Lung (tissue), 11 donors: ENCODE measurements at regions not wholly inside any gene's neighbourhood (a gene's known extent, or its start where the extent isn't known, plus 50 kb on each side); places are given as distances from the start of the nearest gene placed in this dataset.

Source experiments
- ATAC-seq: fragments of 200-7000 bp; cut with Tn5 transposase; one replicate; pipeline ENCODE4 v1.9.1; 2020; ENCODE audit warnings: moderate number of reproducible peaks; ENCODE audit not compliant: insufficient read depth, low FRiP score
- DNase-seq, 3 donors: peaks; one replicate each; pipeline ENCODE4 v3.0.0-alpha.2; 2013 to 2017
- H3K27ac ChIP-seq, 2 donors: one replicate each; pipeline ENCODE4 v1.5.1; 2013; ENCODE audit warnings: mild to moderate bottlenecking in 2 of 2, moderate library complexity in 2 of 2, control low read depth in 1 of 2, inconsistent platforms in 1 of 2, low read depth in 1 of 2, low read length in 1 of 2
- H3K27me3 ChIP-seq, 3 donors: one replicate each; pipeline ENCODE4 v1.5.1; 2013; ENCODE audit warnings: low read length in 2 of 3; ENCODE audit not compliant: control insufficient read depth in 3 of 3, insufficient read depth in 3 of 3
- H3K36me3 ChIP-seq, 4 donors: one replicate each; pipeline ENCODE4 v1.5.1; 2013; ENCODE audit warnings: low read length in 4 of 4, mild to moderate bottlenecking in 1 of 4, moderate library complexity in 1 of 4; ENCODE audit not compliant: control insufficient read depth in 4 of 4, insufficient read depth in 4 of 4
- H3K4me1 ChIP-seq, 5 donors: one replicate each; pipeline ENCODE4 v1.5.1; 2013; ENCODE audit warnings: low read length in 5 of 5, mild to moderate bottlenecking in 2 of 5, moderate library complexity in 1 of 5; ENCODE audit not compliant: control insufficient read depth in 5 of 5, insufficient read depth in 5 of 5
- H3K4me3 ChIP-seq: one replicate; pipeline ENCODE4 v1.5.1; 2013; ENCODE audit warnings: mild to moderate bottlenecking, control low read depth, moderate library complexity
- H3K9ac ChIP-seq, 2 donors: one replicate each; pipeline ENCODE4 v1.5.1; 2013; ENCODE audit warnings: low read length in 2 of 2, control low read depth in 1 of 2; ENCODE audit not compliant: insufficient read depth in 1 of 2
- H3K9me3 ChIP-seq, 4 donors: one replicate each; pipeline ENCODE4 v1.5.1; 2013; ENCODE audit warnings: low read length in 3 of 4, mild to moderate bottlenecking in 1 of 4, moderate library complexity in 1 of 4; ENCODE audit not compliant: control insufficient read depth in 4 of 4, insufficient read depth in 3 of 4
- WGBS, 2 donors: extraction: QIAGEN DNeasy Blood & Tissue Kit; methylation state at CpG; one replicate each; pipeline ENCODE4 v1.1.7; 2013; 5-methylcytosine and 5-hydroxymethylcytosine counted together
- TF ChIP-seq, protein P1 (sequence below): IDR thresholded peaks from 2 replicates; pipeline ENCODE4 v1.5.1; 2012; ENCODE audit warnings: mild to moderate bottlenecking; ENCODE audit errors: control extremely low read depth, extremely low read depth
- donor health status: control.
- donor health status: control.
- donor health status: Bipolar disorder and iron deficiency.
- donor health status: healthy.
- donor health status: DM: yes; HTN: yes; CAD: no.

DNA sequence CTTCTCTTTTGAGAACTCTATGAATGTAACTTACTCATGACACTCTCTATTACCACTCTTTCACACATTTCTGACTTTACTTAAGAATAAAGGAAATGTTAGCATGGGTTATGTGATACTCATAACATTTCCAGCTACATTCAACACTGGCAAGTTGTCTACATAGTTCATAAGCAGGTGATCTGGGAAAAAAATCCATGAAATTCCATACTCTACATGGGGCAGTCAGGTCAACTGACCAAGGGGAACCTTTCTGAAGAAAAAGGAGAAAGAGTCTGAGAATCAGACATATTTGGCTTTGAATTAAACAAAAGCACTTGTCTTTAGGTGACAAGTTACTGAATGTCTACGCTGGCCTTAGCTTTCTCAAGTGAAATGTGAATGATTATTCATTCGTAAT, 329.1 kb upstream of the ROBO1 start:
- Histone ChIP-seq H3K9ac (no peak overlapping the region), H3K4me3 (no peak overlapping the region), H3K27me3 (no peaks in the 10 kb centered on the region), H3K4me1 (no peaks in the 10 kb centered on the region), H3K36me3 (no peaks in the 10 kb centered on the region), H3K27ac (no peak overlapping the region), H3K9me3 (no peaks in the 10 kb centered on the region)
- DNase-seq: no peak
- TF ChIP-seq, protein P1, sequence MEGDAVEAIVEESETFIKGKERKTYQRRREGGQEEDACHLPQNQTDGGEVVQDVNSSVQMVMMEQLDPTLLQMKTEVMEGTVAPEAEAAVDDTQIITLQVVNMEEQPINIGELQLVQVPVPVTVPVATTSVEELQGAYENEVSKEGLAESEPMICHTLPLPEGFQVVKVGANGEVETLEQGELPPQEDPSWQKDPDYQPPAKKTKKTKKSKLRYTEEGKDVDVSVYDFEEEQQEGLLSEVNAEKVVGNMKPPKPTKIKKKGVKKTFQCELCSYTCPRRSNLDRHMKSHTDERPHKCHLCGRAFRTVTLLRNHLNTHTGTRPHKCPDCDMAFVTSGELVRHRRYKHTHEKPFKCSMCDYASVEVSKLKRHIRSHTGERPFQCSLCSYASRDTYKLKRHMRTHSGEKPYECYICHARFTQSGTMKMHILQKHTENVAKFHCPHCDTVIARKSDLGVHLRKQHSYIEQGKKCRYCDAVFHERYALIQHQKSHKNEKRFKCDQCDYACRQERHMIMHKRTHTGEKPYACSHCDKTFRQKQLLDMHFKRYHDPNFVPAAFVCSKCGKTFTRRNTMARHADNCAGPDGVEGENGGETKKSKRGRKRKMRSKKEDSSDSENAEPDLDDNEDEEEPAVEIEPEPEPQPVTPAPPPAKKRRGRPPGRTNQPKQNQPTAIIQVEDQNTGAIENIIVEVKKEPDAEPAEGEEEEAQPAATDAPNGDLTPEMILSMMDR: no peak
- ATAC-seq: no peak
- WGBS, 2 donors: 86 to 95% methylated on average over 2 of the region's 2 CpGs

DNA sequence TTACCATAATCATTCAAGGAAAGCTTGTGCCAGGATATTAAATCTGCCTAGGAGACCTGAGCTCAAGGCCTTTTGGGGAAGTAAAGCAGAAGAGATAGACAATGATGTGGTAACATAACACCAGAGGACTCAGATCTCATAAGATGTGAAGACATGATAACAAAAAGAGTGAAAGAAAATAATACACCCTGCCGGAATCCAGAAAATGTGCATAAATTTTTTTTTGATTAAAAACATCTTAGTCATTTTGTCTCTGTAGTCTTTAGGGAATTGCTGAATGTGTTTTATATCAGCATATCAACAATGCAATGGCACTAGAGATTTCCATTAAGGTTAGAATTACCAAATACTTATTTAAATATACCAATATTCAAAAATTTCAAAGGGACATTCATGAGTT, 326.8 kb upstream of the ROBO1 start:
- Histone ChIP-seq H3K9me3 (peaks cover 0 to 2% (median 0%) of the 10 kb centered on the region in 4 donors), H3K4me3 (no peak overlapping the region), H3K27me3 (no peaks in the 10 kb centered on the region), H3K9ac (no peak overlapping the region), H3K27ac (no peak overlapping the region), H3K4me1 (no peaks in the 10 kb centered on the region), H3K36me3 (no peaks in the 10 kb centered on the region)
- DNase-seq (no peak), ATAC-seq (no peak)
- 76 to 91% methylated on average over 1 of the region's 1 CpG for WGBS, 2 donors
- TF ChIP-seq, protein P1: no peak

DNA sequence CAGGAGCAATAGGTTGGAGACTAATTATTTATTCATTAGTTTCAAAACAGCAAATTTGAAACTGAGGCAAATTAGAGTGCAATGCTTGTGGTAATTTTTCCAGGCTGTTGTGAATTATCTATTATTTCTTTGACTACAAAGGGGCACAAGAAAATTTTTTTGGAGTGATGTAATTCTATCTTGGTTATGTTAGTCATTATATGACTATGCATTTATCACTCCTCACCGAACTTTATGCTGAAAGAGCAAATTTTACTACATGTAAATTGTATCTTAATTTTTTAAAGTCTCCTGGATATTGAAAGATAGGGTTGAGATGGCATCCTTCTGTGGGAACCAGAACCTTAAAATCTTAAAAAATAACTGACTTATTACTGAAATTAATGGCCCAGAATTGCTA, 320.0 kb upstream of the ROBO1 start:
- Histone ChIP-seq H3K4me1 (no peaks in the 10 kb centered on the region), H3K9ac (no peak overlapping the region), H3K27me3 (no peaks in the 10 kb centered on the region), H3K4me3 (no peak overlapping the region), H3K9me3 (peaks cover 0 to 2% (median 0%) of the 10 kb centered on the region in 4 donors), H3K27ac (no peak overlapping the region), H3K36me3 (no peaks in the 10 kb centered on the region)
- WGBS, 2 donors: 72 to 81% methylated on average over 1 of the region's 1 CpG
- ATAC-seq (no peak), DNase-seq (no peak)
- TF ChIP-seq, protein P1: no peak

DNA sequence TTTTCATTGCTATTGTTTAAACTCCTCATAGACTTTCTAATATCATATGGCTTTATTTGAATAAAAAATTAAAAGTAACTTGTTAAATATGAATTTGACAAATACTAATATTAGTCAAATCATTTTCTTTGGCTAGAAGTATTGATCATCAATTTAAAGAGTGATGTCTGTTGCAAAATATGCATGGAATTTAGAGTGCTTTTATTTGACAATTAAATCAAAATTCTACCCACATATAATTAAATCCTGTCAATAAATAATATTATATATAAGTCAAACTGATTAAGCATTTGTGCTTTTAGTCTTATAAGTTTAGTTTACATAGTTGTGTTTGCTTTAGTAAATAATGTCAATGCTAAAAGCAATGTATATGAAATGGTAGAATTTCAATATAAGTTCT, 318.6 kb upstream of the ROBO1 start:
- H3K9ac ChIP-seq: no peak overlapping the region
- no peak overlapping the region for H3K4me3 ChIP-seq
- TF ChIP-seq, protein P1: no peak
- no peak for ATAC-seq
- no peak overlapping the region for H3K27ac ChIP-seq
- no peak for DNase-seq
- H3K36me3 ChIP-seq: no peaks in the 10 kb centered on the region
- H3K9me3 ChIP-seq: peaks cover 0 to under 1% (median 0%) of the 10 kb centered on the region in 4 donors
- no peaks in the 10 kb centered on the region for H3K27me3 ChIP-seq
- H3K4me1 ChIP-seq: no peaks in the 10 kb centered on the region
